ENCODE measurements at regions not wholly inside any gene's neighbourhood (a gene's known extent, or its start where the extent isn't known, plus 50 kb on each side); places are given as distances from the start of the nearest gene placed in this dataset.

- no peak for ATAC-seq
Measured at GRCh38 chr12:13670285-13670866, 311.0 kb downstream of the GRIN2B start.

GRCh38 chr12:13668880-13669279, 312.5 kb downstream of the GRIN2B start:
- no peak for ATAC-seq

GRCh38 chr12:13666806-13667205, 314.6 kb downstream of the GRIN2B start:
- no peak for ATAC-seq

- peak; percentile 64 for ATAC-seq
Measured at GRCh38 chr12:13661005-13661887, 320.2 kb downstream of the GRIN2B start.

GRCh38 chr12:13654456-13654855, 326.9 kb downstream of the GRIN2B start:
- ATAC-seq: no peak

- ATAC-seq: no peak
Measured at GRCh38 chr12:13652105-13652504, 329.3 kb downstream of the GRIN2B start.

GRCh38 chr12:13635709-13636108, 345.7 kb downstream of the GRIN2B start:
- ATAC-seq: no peak

- ATAC-seq: no peak
Measured at GRCh38 chr12:13631873-13632272, 349.5 kb downstream of the GRIN2B start.

GRCh38 chr12:13630354-13630753, 351.0 kb downstream of the GRIN2B start:
- ATAC-seq: no peak

GRCh38 chr12:13628067-13628466, 353.3 kb downstream of the GRIN2B start:
- ATAC-seq: no peak

- ATAC-seq: no peak
Measured at GRCh38 chr12:13627536-13627935, 353.9 kb downstream of the GRIN2B start.

- no peak for ATAC-seq
Measured at GRCh38 chr12:13613297-13613696, 368.1 kb downstream of the GRIN2B start.

GRCh38 chr12:13609894-13610679, 371.3 kb downstream of the GRIN2B start:
- ATAC-seq: no peak

- ATAC-seq: no peak
Measured at GRCh38 chr12:13606290-13606689, 375.1 kb downstream of the GRIN2B start.

GRCh38 chr12:13603953-13604352, 377.4 kb downstream of the GRIN2B start:
- no peak for ATAC-seq

- no peak for ATAC-seq
Measured at GRCh38 chr12:13602172-13602571, 379.2 kb downstream of the GRIN2B start.

- ATAC-seq: no peak
Measured at GRCh38 chr12:13599176-13599575, 382.2 kb downstream of the GRIN2B start.

- no peak for ATAC-seq
Measured at GRCh38 chr12:13597837-13598236, 383.6 kb downstream of the GRIN2B start.

- ATAC-seq: no peak
Measured at GRCh38 chr12:13597166-13597565, 384.2 kb downstream of the GRIN2B start.

- ATAC-seq: no peak
Measured at GRCh38 chr12:13596714-13597113, 384.7 kb downstream of the GRIN2B start.

GRCh38 chr12:13595536-13596443, 385.6 kb downstream of the GRIN2B start:
- no peak for ATAC-seq

All from esophagus mucosa (tissue), 1 donor.